GM06990 (cell line): ENCODE measurements at regions not wholly inside any gene's neighbourhood (a gene's known extent, or its start where the extent isn't known, plus 50 kb on each side); places are given as distances from the start of the nearest gene placed in this dataset.

Experiments used
- DNase-seq: peaks from one replicate; pipeline ENCODE4 v3.0.0-alpha.2; 2011; ENCODE audit not compliant: insufficient read length; ENCODE audit errors: extremely low read depth
- H3K27me3 ChIP-seq: replicated peaks from 2 replicates; pipeline ENCODE4 v1.6.0; 2011; ENCODE audit warnings: low read length; ENCODE audit not compliant: control insufficient read depth, insufficient read depth
- H3K36me3 ChIP-seq: 2 replicates; pipeline ENCODE4 v1.5.1; 2011; ENCODE audit warnings: low read length; ENCODE audit not compliant: control insufficient read depth, insufficient read depth
- H3K4me3 ChIP-seq: replicated peaks from 2 replicates; pipeline ENCODE4 v1.5.1; 2011; ENCODE audit warnings: low read depth, mild to moderate bottlenecking, control low read depth, low read length
- TF ChIP-seq, protein P1 (sequence below): IDR thresholded peaks from 2 replicates; pipeline ENCODE4 v1.5.1; 2011; ENCODE audit warnings: low read length, control low read depth, mild to moderate bottlenecking, inconsistent platforms; ENCODE audit not compliant: insufficient read depth, poor library complexity, severe bottlenecking

DNA sequence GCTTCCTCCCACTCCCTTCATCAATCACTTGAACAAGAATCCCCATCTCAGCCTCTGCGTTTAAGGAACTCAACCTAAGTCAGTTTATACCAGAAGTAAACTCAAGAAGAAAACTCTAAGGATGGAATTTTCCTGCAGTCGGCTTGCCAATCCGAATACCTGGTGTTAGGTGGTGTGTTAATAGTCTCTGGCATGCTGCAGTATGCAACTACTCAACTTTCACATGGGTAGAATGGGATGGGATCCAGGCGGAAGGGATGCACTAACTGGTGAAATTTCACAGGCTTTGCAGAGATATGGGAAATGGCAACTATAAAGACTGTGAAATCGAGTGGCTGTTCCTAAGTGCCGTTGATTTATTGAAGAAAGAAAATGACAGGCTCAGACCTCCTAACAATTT, 560.6 kb downstream of the TLE1 start:
- H3K27me3 ChIP-seq, result no peaks in the 10 kb centered on the region
- TF ChIP-seq, protein P1, sequence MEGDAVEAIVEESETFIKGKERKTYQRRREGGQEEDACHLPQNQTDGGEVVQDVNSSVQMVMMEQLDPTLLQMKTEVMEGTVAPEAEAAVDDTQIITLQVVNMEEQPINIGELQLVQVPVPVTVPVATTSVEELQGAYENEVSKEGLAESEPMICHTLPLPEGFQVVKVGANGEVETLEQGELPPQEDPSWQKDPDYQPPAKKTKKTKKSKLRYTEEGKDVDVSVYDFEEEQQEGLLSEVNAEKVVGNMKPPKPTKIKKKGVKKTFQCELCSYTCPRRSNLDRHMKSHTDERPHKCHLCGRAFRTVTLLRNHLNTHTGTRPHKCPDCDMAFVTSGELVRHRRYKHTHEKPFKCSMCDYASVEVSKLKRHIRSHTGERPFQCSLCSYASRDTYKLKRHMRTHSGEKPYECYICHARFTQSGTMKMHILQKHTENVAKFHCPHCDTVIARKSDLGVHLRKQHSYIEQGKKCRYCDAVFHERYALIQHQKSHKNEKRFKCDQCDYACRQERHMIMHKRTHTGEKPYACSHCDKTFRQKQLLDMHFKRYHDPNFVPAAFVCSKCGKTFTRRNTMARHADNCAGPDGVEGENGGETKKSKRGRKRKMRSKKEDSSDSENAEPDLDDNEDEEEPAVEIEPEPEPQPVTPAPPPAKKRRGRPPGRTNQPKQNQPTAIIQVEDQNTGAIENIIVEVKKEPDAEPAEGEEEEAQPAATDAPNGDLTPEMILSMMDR, result no peak
- H3K4me3 ChIP-seq, result no peak overlapping the region
- H3K36me3 ChIP-seq, result no peaks in the 10 kb centered on the region
- DNase-seq, result no peak

DNA sequence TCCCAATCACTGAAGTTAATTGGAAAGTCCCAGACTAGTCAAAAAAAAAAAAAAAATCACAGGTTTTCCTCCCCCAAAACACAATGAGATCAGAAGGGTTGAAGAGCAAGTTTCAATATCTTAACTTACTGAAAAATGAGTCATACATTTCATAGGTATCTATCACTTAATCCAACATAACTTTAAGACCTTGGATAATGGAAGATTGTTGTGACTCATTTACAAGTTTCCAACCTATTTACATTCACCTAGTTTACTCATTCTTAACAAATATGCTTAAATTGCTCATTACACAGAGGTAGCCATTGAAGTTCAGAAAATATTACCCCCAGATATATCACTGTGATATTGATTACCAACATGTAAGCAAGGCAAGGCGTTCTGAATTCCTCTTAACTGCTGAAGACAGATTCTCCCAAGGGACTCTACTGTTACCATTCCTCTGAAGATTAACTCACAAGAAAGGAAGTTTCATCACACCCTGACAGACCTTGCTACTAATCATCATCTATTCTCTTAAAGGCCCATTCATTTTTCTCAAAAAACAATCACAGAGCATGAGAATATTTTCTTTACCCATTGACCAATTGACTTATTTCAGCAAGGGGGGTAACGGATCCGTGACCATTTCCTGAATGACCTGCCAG, 563.8 kb downstream of the TLE1 start:
- DNase-seq, result no peak
- Histone ChIP-seq H3K4me3 (no peak overlapping the region), H3K36me3 (no peaks in the 10 kb centered on the region), H3K27me3 (no peaks in the 10 kb centered on the region)
- TF ChIP-seq, protein P1, result no peak

DNA sequence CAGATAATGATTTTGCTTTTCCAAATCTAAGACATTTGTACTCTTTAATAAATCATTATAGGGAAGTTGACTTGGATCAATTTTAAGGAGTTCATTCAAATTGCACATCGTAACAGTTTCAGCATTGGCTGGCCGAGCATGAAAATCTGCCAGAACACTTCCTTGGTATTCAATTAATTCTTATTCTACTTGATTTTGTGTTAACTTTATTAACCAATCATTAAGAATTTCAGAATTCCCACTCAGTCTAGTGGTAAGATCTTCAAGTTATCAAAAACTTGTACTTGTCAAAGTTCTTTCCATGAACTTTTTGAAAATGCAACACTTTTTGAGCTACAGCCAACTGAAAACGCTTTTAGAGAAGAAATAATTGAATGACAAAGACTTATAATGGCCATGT, 565.8 kb downstream of the TLE1 start:
- DNase-seq, result no peak
- TF ChIP-seq, protein P1, result no peak
- Histone ChIP-seq H3K36me3 (no peaks in the 10 kb centered on the region), H3K4me3 (no peak overlapping the region), H3K27me3 (no peaks in the 10 kb centered on the region)

DNA sequence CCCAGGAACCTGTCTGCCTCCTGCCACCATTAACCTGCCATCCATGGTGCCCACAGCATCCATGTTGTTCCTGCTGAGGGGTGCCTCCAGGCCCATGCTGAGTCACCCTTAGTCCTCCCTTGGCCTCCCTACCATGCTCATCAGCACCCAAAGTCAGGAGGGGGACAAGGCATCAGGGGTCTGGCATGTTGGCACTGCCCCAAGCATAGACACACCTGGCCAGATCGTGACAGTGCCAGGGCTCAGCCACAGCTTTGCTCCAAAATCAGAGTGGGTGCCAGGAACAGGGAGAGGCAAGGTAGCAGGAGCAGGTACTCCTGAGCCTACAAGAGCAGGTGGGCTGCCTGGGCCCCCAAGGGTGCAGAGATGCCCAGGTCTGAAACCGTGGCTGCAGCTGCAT, 566.6 kb downstream of the TLE1 start:
- Histone ChIP-seq H3K27me3 (no peaks in the 10 kb centered on the region), H3K4me3 (no peak overlapping the region), H3K36me3 (no peaks in the 10 kb centered on the region)
- no peak for DNase-seq
- TF ChIP-seq, protein P1, result no peak

DNA sequence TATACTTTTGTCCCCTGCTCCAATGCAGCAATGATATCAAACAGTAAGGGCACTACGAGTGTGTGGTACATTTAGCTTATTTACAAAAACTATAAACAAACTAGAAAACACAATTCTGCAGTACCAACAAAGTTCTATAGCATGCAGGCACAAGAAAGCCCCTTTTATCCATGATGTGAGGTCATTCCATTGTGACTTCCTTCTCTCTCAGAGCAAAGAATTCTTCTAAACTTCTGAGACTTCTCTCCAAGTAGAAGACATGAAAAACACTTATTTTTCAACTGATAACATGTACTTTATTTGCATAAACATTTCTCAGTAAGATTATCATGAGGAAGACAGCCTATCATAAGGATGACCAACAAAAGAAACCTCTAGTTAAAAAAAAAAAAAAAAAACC, 569.8 kb downstream of the TLE1 start:
- H3K4me3 ChIP-seq, result no peak overlapping the region
- no peaks in the 10 kb centered on the region for H3K27me3 ChIP-seq
- no peak for DNase-seq
- no peaks in the 10 kb centered on the region for H3K36me3 ChIP-seq
- TF ChIP-seq, protein P1, result no peak

DNA sequence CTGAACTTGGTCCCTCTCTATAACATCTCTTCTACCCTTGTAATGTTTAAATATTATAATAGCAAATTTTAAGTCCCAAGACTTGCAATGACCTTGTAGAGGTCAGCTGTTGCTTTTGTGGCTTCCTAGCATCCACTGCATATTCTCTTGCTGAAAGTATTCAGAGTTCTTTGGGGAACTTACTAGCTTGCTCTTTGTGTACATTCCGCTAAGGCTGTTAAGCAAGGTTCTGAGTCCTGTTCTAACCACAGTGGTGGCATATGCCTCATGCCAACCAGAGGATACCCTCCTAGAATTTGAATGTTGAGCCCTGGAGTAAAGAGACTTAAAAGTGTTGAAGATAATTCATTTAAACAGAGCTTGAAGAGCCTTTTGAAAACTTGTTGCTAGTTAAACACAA, 570.9 kb downstream of the TLE1 start:
- no peak for DNase-seq
- H3K27me3 ChIP-seq, result no peaks in the 10 kb centered on the region
- H3K4me3 ChIP-seq, result no peak overlapping the region
- H3K36me3 ChIP-seq, result no peaks in the 10 kb centered on the region
- TF ChIP-seq, protein P1, result no peak
